ENCODE measurements at regions not wholly inside any gene's neighbourhood (a gene's known extent, or its start where the extent isn't known, plus 50 kb on each side); places are given as distances from the start of the nearest gene placed in this dataset.

- H3K56ac ChIP-seq (ENCODE audit: insufficient read length, low read depth, low read length), result no peak overlapping the region
- Mint-ChIP-seq H3K4me1 (peaks cover 15 to 20% of the 10 kb centered on the region in 2 experiments), H3K9me3 (no peaks in the 10 kb centered on the region; a peak in 1 of 5 replicates), H3K4me3 (no peak overlapping the region), H3K27ac (no peak overlapping the region), H3K27me3 (ENCODE audit: low read depth) (no peaks in the 10 kb centered on the region), H3K36me3 (ENCODE audit: insufficient read depth in 1 of 3, low read depth in 3 of 3) (no peaks in the 10 kb centered on the region)
- H3K4me2 ChIP-seq (ENCODE audit: insufficient read depth, insufficient read length, low read length), result no peak overlapping the region
- H2BK20ac ChIP-seq (ENCODE audit: low read depth, low read length, poor library complexity, severe bottlenecking), result no peak overlapping the region
- H2BK15ac ChIP-seq (ENCODE audit: low read depth, low read length), result no peak overlapping the region
- no peak overlapping the region for H4K8ac ChIP-seq (replicated peaks; ENCODE audit: insufficient read length, low read depth, low read length)
- no peaks in the 10 kb centered on the region for H3K23me2 ChIP-seq (ENCODE audit: insufficient read length, low read depth, low read length, poor library complexity, severe bottlenecking)
- no peaks in the 10 kb centered on the region for H3K79me1 ChIP-seq (ENCODE audit: insufficient read depth, low read depth, low read length, poor library complexity, severe bottlenecking)
- H4K91ac ChIP-seq (ENCODE audit: insufficient read length, low read depth, low read length), result no peak overlapping the region
- no peak overlapping the region for H3K27ac ChIP-seq (ENCODE audit: insufficient read length, low read depth, low read length)
- no peak overlapping the region for H2BK12ac ChIP-seq (ENCODE audit: insufficient read length, low read depth, low read length)
- no peak overlapping the region for H2BK5ac ChIP-seq (ENCODE audit: insufficient read length, low read length)
- H3K4me1 ChIP-seq (ENCODE audit: insufficient read depth, low read length), result no peaks in the 10 kb centered on the region
- H3K14ac ChIP-seq (ENCODE audit: insufficient read depth, low read length), result no peak overlapping the region
- no peak overlapping the region for H2BK120ac ChIP-seq (ENCODE audit: low read depth, low read length, poor library complexity, severe bottlenecking)
- H2AFZ ChIP-seq (ENCODE audit: low read length), result no peak overlapping the region
- DNase-seq, result no peak
- no peaks in the 10 kb centered on the region for H3K27me3 ChIP-seq (ENCODE audit: insufficient read depth, low read length)
- no CpG with 5 or more reads among the region's 2 CpGs for WGBS (ENCODE audit: extremely low coverage, insufficient read length, low lambda C conversion rate)
- H3K23ac ChIP-seq (ENCODE audit: insufficient read length, low read depth, low read length), result no peak overlapping the region
- H4K5ac ChIP-seq (ENCODE audit: insufficient read length, low read depth, low read length), result no peak overlapping the region
- H3K9ac ChIP-seq (ENCODE audit: extremely low read depth, insufficient read length, low read length), result no peak overlapping the region
- H4K20me1 ChIP-seq (ENCODE audit: control insufficient read depth, insufficient read depth, insufficient read length), result no peaks in the 10 kb centered on the region
- no peak overlapping the region for H3T11ph ChIP-seq (ENCODE audit: low read length)
- H2AK5ac ChIP-seq (ENCODE audit: insufficient read length, low read length), result no peak overlapping the region
- H3K18ac ChIP-seq (ENCODE audit: insufficient read length, low read depth, low read length), result no peak overlapping the region
- no peaks in the 10 kb centered on the region for H3K79me2 ChIP-seq (ENCODE audit: insufficient read depth, low read length)
- no peaks in the 10 kb centered on the region for H3K9me3 ChIP-seq (ENCODE audit: control insufficient read depth, low read depth, low read length)
- TF ChIP-seq, protein P1, sequence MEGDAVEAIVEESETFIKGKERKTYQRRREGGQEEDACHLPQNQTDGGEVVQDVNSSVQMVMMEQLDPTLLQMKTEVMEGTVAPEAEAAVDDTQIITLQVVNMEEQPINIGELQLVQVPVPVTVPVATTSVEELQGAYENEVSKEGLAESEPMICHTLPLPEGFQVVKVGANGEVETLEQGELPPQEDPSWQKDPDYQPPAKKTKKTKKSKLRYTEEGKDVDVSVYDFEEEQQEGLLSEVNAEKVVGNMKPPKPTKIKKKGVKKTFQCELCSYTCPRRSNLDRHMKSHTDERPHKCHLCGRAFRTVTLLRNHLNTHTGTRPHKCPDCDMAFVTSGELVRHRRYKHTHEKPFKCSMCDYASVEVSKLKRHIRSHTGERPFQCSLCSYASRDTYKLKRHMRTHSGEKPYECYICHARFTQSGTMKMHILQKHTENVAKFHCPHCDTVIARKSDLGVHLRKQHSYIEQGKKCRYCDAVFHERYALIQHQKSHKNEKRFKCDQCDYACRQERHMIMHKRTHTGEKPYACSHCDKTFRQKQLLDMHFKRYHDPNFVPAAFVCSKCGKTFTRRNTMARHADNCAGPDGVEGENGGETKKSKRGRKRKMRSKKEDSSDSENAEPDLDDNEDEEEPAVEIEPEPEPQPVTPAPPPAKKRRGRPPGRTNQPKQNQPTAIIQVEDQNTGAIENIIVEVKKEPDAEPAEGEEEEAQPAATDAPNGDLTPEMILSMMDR (conservative IDR thresholded peaks at IDR 0.05), result no peak
- H3K4ac ChIP-seq (ENCODE audit: low read depth, low read length), result no peak overlapping the region
These were observed 131.7 kb upstream of the FSHR start for GRCh38 chr2:49286045-49286444.
